B cell (primary cell): ENCODE measurements at regions not wholly inside any gene's neighbourhood (a gene's known extent, or its start where the extent isn't known, plus 50 kb on each side); places are given as distances from the start of the nearest gene placed in this dataset.

Experiments used
- CTCF ChIP-seq: fragments of 200-600 bp; IDR thresholded peaks from one replicate; pipeline ENCODE4 v1.8.0; 2022; ENCODE audit warnings: antibody characterized with exemption, mild to moderate bottlenecking
- EZH2 ChIP-seq: IDR thresholded peaks from 2 replicates; pipeline ENCODE4 v1.6.1; 2012; ENCODE audit warnings: borderline replicate concordance, low read depth, mild to moderate bottlenecking, moderate library complexity, low read length; ENCODE audit not compliant: insufficient read depth, poor library complexity, severe bottlenecking

GRCh38 chr16:51017969-51018368 is 133.1 kb downstream of the SALL1 start:
- TF ChIP-seq CTCF: no peak
- TF ChIP-seq EZH2: no peak
